ENCODE measurements at regions not wholly inside any gene's neighbourhood (a gene's known extent, or its start where the extent isn't known, plus 50 kb on each side); places are given as distances from the start of the nearest gene placed in this dataset.

DNA sequence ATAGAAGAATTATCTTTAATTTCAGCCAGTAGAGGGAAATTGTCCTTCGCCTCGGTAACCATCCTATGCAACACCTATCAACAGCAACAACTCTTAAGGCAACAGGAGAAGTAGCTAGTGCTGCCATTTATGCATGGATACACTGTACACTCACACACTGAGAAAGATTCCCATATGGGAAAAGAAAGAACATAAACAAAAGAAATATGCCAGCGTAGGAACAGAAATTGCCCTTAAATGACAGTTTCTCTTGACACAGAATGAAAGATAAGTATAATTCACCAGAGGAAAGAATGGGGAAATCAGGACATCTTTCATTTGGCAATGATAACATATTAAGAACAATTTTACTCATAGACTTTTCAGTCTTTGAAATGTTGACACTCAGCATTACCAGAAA, 466.9 kb downstream of the BCAT1 start:
- H3K4me1 ChIP-seq (ENCODE audit: control insufficient read depth in 1 of 2, insufficient read depth in 2 of 2, low read length in 2 of 2): no peaks in the 10 kb centered on the region
- no peaks in the 10 kb centered on the region for H3K27me3 ChIP-seq (ENCODE audit: low read depth, low read length)
- H3K4me3 ChIP-seq (ENCODE audit: low read depth in 1 of 2, low read length in 2 of 2): no peak overlapping the region
- H3K36me3 ChIP-seq (ENCODE audit: control insufficient read depth in 1 of 2, insufficient read depth in 2 of 2, low read length in 2 of 2): no peaks in the 10 kb centered on the region
- H3K9me3 ChIP-seq (ENCODE audit: control insufficient read depth in 1 of 2, low read length in 2 of 2): no peaks in the 10 kb centered on the region
- H3K27ac ChIP-seq (ENCODE audit: low read length): no peak overlapping the region

DNA sequence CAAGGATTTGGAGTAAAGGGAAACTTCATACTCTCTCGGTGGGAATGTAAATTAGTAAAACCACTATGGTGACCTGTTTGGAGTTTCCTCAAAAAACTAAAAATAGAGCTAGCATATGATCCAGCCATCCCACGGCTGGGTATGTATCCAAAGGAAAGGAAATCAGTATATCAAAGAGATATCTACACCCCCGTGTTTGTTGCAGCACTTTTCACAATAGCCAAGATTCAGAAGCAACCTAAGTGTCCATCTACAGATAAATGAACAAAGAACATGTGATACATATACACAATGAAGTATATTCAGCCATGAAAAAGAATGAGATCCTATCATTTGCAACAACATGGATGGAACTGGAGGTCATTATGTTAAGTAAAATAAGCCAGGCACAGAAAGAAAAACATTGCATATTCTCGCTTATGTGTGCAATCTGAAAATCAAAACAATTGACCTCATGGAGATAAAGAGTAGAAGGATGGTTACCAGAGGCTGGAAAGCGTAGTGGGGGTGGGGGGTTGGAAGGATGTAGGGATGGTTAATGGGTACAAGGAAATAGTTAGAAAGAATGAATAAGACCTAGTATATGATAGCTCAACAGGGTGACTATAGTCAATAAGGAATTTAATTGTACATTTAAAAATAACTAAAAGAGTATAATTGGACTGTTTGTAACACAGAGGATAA, 468.0 kb downstream of the BCAT1 start:
- Histone ChIP-seq H3K27me3 (ENCODE audit: low read depth, low read length) (no peaks in the 10 kb centered on the region), H3K9me3 (ENCODE audit: control insufficient read depth in 1 of 2, low read length in 2 of 2) (no peaks in the 10 kb centered on the region), H3K36me3 (ENCODE audit: control insufficient read depth in 1 of 2, insufficient read depth in 2 of 2, low read length in 2 of 2) (no peaks in the 10 kb centered on the region), H3K27ac (ENCODE audit: low read length) (no peak overlapping the region), H3K4me3 (ENCODE audit: low read depth in 1 of 2, low read length in 2 of 2) (no peak overlapping the region), H3K4me1 (ENCODE audit: control insufficient read depth in 1 of 2, insufficient read depth in 2 of 2, low read length in 2 of 2) (no peaks in the 10 kb centered on the region)

- Histone ChIP-seq H3K9me3 (ENCODE audit: control insufficient read depth in 1 of 2, low read length in 2 of 2) (no peaks in the 10 kb centered on the region), H3K4me1 (ENCODE audit: control insufficient read depth in 1 of 2, insufficient read depth in 2 of 2, low read length in 2 of 2) (no peaks in the 10 kb centered on the region), H3K36me3 (ENCODE audit: control insufficient read depth in 1 of 2, insufficient read depth in 2 of 2, low read length in 2 of 2) (no peaks in the 10 kb centered on the region), H3K4me3 (ENCODE audit: low read depth in 1 of 2, low read length in 2 of 2) (no peak overlapping the region), H3K27me3 (ENCODE audit: low read depth, low read length) (no peaks in the 10 kb centered on the region), H3K27ac (ENCODE audit: low read length) (no peak overlapping the region)
Observed at GRCh38 chr12:24479131-24479530, 469.8 kb downstream of the BCAT1 start.

GRCh38 chr12:24478254-24478653, 470.6 kb downstream of the BCAT1 start:
- Histone ChIP-seq H3K27me3 (ENCODE audit: low read depth, low read length) (no peaks in the 10 kb centered on the region), H3K27ac (ENCODE audit: low read length) (no peak overlapping the region)

DNA sequence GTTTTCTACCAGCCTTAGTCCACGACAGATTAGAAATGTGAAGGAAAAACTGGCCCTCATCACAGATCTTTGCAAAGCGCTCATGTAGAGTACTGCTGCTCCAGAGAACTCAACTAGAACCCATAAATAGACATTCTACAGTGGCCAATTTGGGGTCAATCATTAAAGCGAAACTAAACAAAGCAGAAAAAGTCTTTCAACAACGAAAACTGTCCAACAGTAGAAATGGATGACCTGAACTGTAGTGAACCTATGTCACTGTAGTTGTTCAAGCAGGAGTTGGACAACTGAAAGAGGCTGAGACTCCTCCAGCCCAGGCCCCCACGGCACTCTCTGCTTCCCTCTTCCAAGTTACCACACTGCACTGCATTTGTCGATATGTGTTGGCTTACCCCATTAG, 472.6 kb downstream of the BCAT1 start:
- Histone ChIP-seq H3K9me3 (ENCODE audit: control insufficient read depth in 1 of 2, low read length in 2 of 2) (no peaks in the 10 kb centered on the region), H3K4me1 (ENCODE audit: control insufficient read depth in 1 of 2, insufficient read depth in 2 of 2, low read length in 2 of 2) (no peaks in the 10 kb centered on the region), H3K27ac (ENCODE audit: low read length) (no peak overlapping the region), H3K27me3 (ENCODE audit: low read depth, low read length) (no peaks in the 10 kb centered on the region), H3K36me3 (ENCODE audit: control insufficient read depth in 1 of 2, insufficient read depth in 2 of 2, low read length in 2 of 2) (no peaks in the 10 kb centered on the region), H3K4me3 (ENCODE audit: low read depth in 1 of 2, low read length in 2 of 2) (no peak overlapping the region)

More at GRCh38 chr12:24478254-24478653, 470.6 kb downstream of the BCAT1 start:
- Histone ChIP-seq H3K9me3 (ENCODE audit: control insufficient read depth in 1 of 2, low read length in 2 of 2) (no peaks in the 10 kb centered on the region), H3K36me3 (ENCODE audit: control insufficient read depth in 1 of 2, insufficient read depth in 2 of 2, low read length in 2 of 2) (no peaks in the 10 kb centered on the region), H3K4me1 (ENCODE audit: control insufficient read depth in 1 of 2, insufficient read depth in 2 of 2, low read length in 2 of 2) (no peaks in the 10 kb centered on the region), H3K4me3 (ENCODE audit: low read depth in 1 of 2, low read length in 2 of 2) (no peak overlapping the region)

- H3K4me1 ChIP-seq (ENCODE audit: control insufficient read depth in 1 of 2, insufficient read depth in 2 of 2, low read length in 2 of 2): no peaks in the 10 kb centered on the region
- no peaks in the 10 kb centered on the region for H3K27me3 ChIP-seq (ENCODE audit: low read depth, low read length)
- no peaks in the 10 kb centered on the region for H3K36me3 ChIP-seq (ENCODE audit: control insufficient read depth in 1 of 2, insufficient read depth in 2 of 2, low read length in 2 of 2)
- H3K27ac ChIP-seq (ENCODE audit: low read length): no peak overlapping the region
- no peak overlapping the region for H3K4me3 ChIP-seq (ENCODE audit: low read depth in 1 of 2, low read length in 2 of 2)
- no peaks in the 10 kb centered on the region for H3K9me3 ChIP-seq (ENCODE audit: control insufficient read depth in 1 of 2, low read length in 2 of 2)
Observed at GRCh38 chr12:24475337-24475736, 473.6 kb downstream of the BCAT1 start.

DNA sequence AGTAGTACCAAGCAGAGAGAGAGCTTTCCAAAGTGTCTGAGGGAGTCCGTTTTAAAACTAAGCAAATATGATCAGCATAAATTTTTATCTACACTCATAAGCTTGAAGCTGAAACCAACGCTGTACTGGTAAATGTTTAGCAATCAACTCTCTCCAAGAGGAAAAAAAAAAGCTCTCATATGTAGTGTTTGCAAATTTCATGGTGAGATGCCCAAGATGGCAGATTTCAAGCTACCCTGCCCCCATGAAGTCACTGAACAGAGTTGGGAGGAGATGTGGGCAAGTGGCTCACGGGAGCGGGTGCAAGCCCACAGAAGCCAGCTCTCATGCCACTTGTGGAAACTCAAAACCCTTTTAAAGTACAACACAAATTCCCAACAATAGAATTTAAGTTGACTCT, 475.8 kb downstream of the BCAT1 start:
- Histone ChIP-seq H3K27me3 (ENCODE audit: low read depth, low read length) (no peaks in the 10 kb centered on the region), H3K4me1 (ENCODE audit: control insufficient read depth in 1 of 2, insufficient read depth in 2 of 2, low read length in 2 of 2) (no peaks in the 10 kb centered on the region), H3K27ac (ENCODE audit: low read length) (no peak overlapping the region), H3K4me3 (ENCODE audit: low read depth in 1 of 2, low read length in 2 of 2) (no peak overlapping the region), H3K9me3 (ENCODE audit: control insufficient read depth in 1 of 2, low read length in 2 of 2) (no peaks in the 10 kb centered on the region), H3K36me3 (ENCODE audit: control insufficient read depth in 1 of 2, insufficient read depth in 2 of 2, low read length in 2 of 2) (no peaks in the 10 kb centered on the region)

GRCh38 chr12:24470050-24470449, 478.9 kb downstream of the BCAT1 start:
- Histone ChIP-seq H3K27me3 (ENCODE audit: low read depth, low read length) (no peaks in the 10 kb centered on the region), H3K4me1 (ENCODE audit: control insufficient read depth in 1 of 2, insufficient read depth in 2 of 2, low read length in 2 of 2) (no peaks in the 10 kb centered on the region), H3K36me3 (ENCODE audit: control insufficient read depth in 1 of 2, insufficient read depth in 2 of 2, low read length in 2 of 2) (no peaks in the 10 kb centered on the region), H3K4me3 (ENCODE audit: low read depth in 1 of 2, low read length in 2 of 2) (no peak overlapping the region), H3K27ac (ENCODE audit: low read length) (no peak overlapping the region), H3K9me3 (ENCODE audit: control insufficient read depth in 1 of 2, low read length in 2 of 2) (no peaks in the 10 kb centered on the region)

DNA sequence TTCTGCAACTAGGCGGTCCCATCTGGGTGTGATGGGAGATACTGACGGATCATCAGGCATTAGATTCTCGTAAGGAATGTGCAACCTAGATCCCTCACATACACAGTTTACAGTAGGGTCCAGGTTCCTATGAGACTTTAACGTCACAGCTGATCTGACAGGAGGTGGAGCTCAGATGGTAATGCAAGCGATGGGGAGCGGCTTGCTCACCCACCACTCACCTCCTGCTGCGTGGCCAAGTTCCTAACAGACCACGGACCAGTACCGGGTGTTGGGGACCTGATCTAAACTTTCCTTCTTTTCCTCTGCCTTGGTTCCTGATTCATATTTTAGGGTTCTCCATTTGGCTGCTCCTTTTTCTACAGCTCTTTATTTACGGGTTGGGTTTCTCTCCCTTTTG, 479.8 kb downstream of the BCAT1 start:
- Histone ChIP-seq H3K36me3 (ENCODE audit: control insufficient read depth in 1 of 2, insufficient read depth in 2 of 2, low read length in 2 of 2) (no peaks in the 10 kb centered on the region), H3K9me3 (ENCODE audit: control insufficient read depth in 1 of 2, low read length in 2 of 2) (no peaks in the 10 kb centered on the region), H3K27me3 (ENCODE audit: low read depth, low read length) (no peaks in the 10 kb centered on the region), H3K4me1 (ENCODE audit: control insufficient read depth in 1 of 2, insufficient read depth in 2 of 2, low read length in 2 of 2) (no peaks in the 10 kb centered on the region), H3K4me3 (ENCODE audit: low read depth in 1 of 2, low read length in 2 of 2) (no peak overlapping the region), H3K27ac (ENCODE audit: low read length) (no peak overlapping the region)

- Histone ChIP-seq H3K27ac (ENCODE audit: low read length) (no peak overlapping the region), H3K27me3 (ENCODE audit: low read depth, low read length) (no peaks in the 10 kb centered on the region), H3K36me3 (ENCODE audit: control insufficient read depth in 1 of 2, insufficient read depth in 2 of 2, low read length in 2 of 2) (no peaks in the 10 kb centered on the region), H3K4me1 (ENCODE audit: control insufficient read depth in 1 of 2, insufficient read depth in 2 of 2, low read length in 2 of 2) (no peaks in the 10 kb centered on the region), H3K4me3 (ENCODE audit: low read depth in 1 of 2, low read length in 2 of 2) (no peak overlapping the region), H3K9me3 (ENCODE audit: control insufficient read depth in 1 of 2, low read length in 2 of 2) (no peaks in the 10 kb centered on the region)
Observed at GRCh38 chr12:24467226-24467625, 481.7 kb downstream of the BCAT1 start.

- no peaks in the 10 kb centered on the region for H3K27me3 ChIP-seq (ENCODE audit: low read depth, low read length)
- no peaks in the 10 kb centered on the region for H3K36me3 ChIP-seq (ENCODE audit: control insufficient read depth in 1 of 2, insufficient read depth in 2 of 2, low read length in 2 of 2)
- H3K4me3 ChIP-seq (ENCODE audit: low read depth in 1 of 2, low read length in 2 of 2): no peak overlapping the region
- H3K27ac ChIP-seq (ENCODE audit: low read length): no peak overlapping the region
- H3K4me1 ChIP-seq (ENCODE audit: control insufficient read depth in 1 of 2, insufficient read depth in 2 of 2, low read length in 2 of 2): no peaks in the 10 kb centered on the region
- H3K9me3 ChIP-seq (ENCODE audit: control insufficient read depth in 1 of 2, low read length in 2 of 2): no peaks in the 10 kb centered on the region
Observed at GRCh38 chr12:24463375-24463774, 485.5 kb downstream of the BCAT1 start.

GRCh38 chr12:24462946-24463345, 486.0 kb downstream of the BCAT1 start:
- Histone ChIP-seq H3K27ac (ENCODE audit: low read length) (no peak overlapping the region), H3K4me1 (ENCODE audit: control insufficient read depth in 1 of 2, insufficient read depth in 2 of 2, low read length in 2 of 2) (no peaks in the 10 kb centered on the region), H3K36me3 (ENCODE audit: control insufficient read depth in 1 of 2, insufficient read depth in 2 of 2, low read length in 2 of 2) (no peaks in the 10 kb centered on the region), H3K9me3 (ENCODE audit: control insufficient read depth in 1 of 2, low read length in 2 of 2) (no peaks in the 10 kb centered on the region), H3K27me3 (ENCODE audit: low read depth, low read length) (no peaks in the 10 kb centered on the region), H3K4me3 (ENCODE audit: low read depth in 1 of 2, low read length in 2 of 2) (no peak overlapping the region)
